WTC11 (cell line): ENCODE measurements at regions not wholly inside any gene's neighbourhood (a gene's known extent, or its start where the extent isn't known, plus 50 kb on each side); places are given as distances from the start of the nearest gene placed in this dataset.

Source experiments
- ATAC-seq: fragments of 200-7000 bp; cut with Tn5 transposase; 2 replicates; pipeline ENCODE4 v1.10.0; 2021; ENCODE audit warnings: mild to moderate bottlenecking, moderate library complexity
- CTCF ChIA-PET: fragments of 300-600 bp; sonication (Branson Sonifier 250); formaldehyde crosslinking; loops from one replicate; lab custom pipeline; 2021; ENCODE audit warnings: antibody characterized with exemption; lab: Charles Lee
- POLR2A ChIA-PET: fragments of 350-600 bp; sonication (Branson Sonifier 250); formaldehyde crosslinking; loops from one replicate; lab custom pipeline; 2021; ENCODE audit warnings: antibody characterized with exemption; lab: Charles Lee
- DNase-seq: peaks from one replicate; pipeline ENCODE4 v3.0.0; 2021; ENCODE audit warnings: low spot score
- H3K27ac Mint-ChIP-seq: 2 replicates; pipeline ENCODE4 v1.8.0; 2021; ENCODE audit warnings: mixed read lengths
- H3K27me3 Mint-ChIP-seq: 2 replicates; pipeline ENCODE4 v1.8.0; 2021; ENCODE audit warnings: low read depth, mild to moderate bottlenecking, moderate library complexity, mixed read lengths
- H3K36me3 Mint-ChIP-seq: 2 replicates; pipeline ENCODE4 v1.8.0; 2021; ENCODE audit warnings: mixed read lengths
- H3K4me1 Mint-ChIP-seq: 2 replicates; pipeline ENCODE4 v1.8.0; 2022; ENCODE audit warnings: mixed read lengths
- H3K4me3 Mint-ChIP-seq: 2 replicates; pipeline ENCODE4 v1.8.0; 2021; ENCODE audit warnings: mild to moderate bottlenecking, moderate library complexity, mixed read lengths
- H3K9me3 Mint-ChIP-seq: 2 replicates; pipeline ENCODE4 v1.8.0; 2021; ENCODE audit warnings: mixed read lengths
- ATF1 ChIP-seq: sonication (generic); formaldehyde crosslinking; IDR thresholded peaks from 2 replicates; pipeline ENCODE4 v1.8.1; 2023; ENCODE audit warnings: mild to moderate bottlenecking, moderate library complexity, missing genetic modification reagents
- CREB1 ChIP-seq: sonication (generic); formaldehyde crosslinking; IDR thresholded peaks from 2 replicates; pipeline ENCODE4 v1.8.0; 2023; ENCODE audit warnings: mild to moderate bottlenecking, missing genetic modification reagents
- ETV6 ChIP-seq: sonication (generic); formaldehyde crosslinking; IDR thresholded peaks from 2 replicates; pipeline ENCODE4 v1.8.1; 2022; ENCODE audit warnings: mild to moderate bottlenecking, missing genetic modification reagents
- IRF2 ChIP-seq: sonication (generic); formaldehyde crosslinking; IDR thresholded peaks from 2 replicates; pipeline ENCODE4 v1.8.0; 2022; ENCODE audit warnings: low read depth, missing genetic modification reagents, borderline replicate concordance
- MYBL2 ChIP-seq: sonication (generic); formaldehyde crosslinking; IDR thresholded peaks from 2 replicates; pipeline ENCODE4 v1.8.1; 2023; ENCODE audit warnings: mild to moderate bottlenecking, moderate library complexity, missing genetic modification reagents
- NFATC4 ChIP-seq: fragments of 250-450 bp; sonication (Bioruptor Pico); IDR thresholded peaks from 2 replicates; pipeline ENCODE4 v1.9.0; 2021; ENCODE audit warnings: mild to moderate bottlenecking
- NFE2L1 ChIP-seq: sonication (generic); formaldehyde crosslinking; IDR thresholded peaks from 2 replicates; pipeline ENCODE4 v1.8.1; 2023; ENCODE audit warnings: missing genetic modification reagents
- NR2C2 ChIP-seq: sonication (generic); formaldehyde crosslinking; IDR thresholded peaks from 2 replicates; pipeline ENCODE4 v1.8.0; 2022; ENCODE audit warnings: mild to moderate bottlenecking, missing genetic modification reagents
- NR3C1 ChIP-seq: sonication (generic); formaldehyde crosslinking; conservative IDR thresholded peaks from 2 replicates; pipeline ENCODE4 v1.8.1; 2023; ENCODE audit warnings: low read depth, mild to moderate bottlenecking, missing genetic modification reagents
- ZNF232 ChIP-seq: sonication (generic); formaldehyde crosslinking; IDR thresholded peaks from 2 replicates; pipeline ENCODE4 v1.8.0; 2022; ENCODE audit warnings: mild to moderate bottlenecking, missing genetic modification reagents
- TF ChIP-seq, protein P1 (sequence below): sonication (generic); formaldehyde crosslinking; IDR thresholded peaks from 2 replicates; pipeline ENCODE4 v1.8.0; 2022; ENCODE audit warnings: mild to moderate bottlenecking, missing genetic modification reagents
- TF ChIP-seq, protein P2 (sequence below): sonication (generic); formaldehyde crosslinking; IDR thresholded peaks from 2 replicates; pipeline ENCODE4 v1.8.0; 2022; ENCODE audit warnings: mild to moderate bottlenecking, missing genetic modification reagents
- TF ChIP-seq, protein P3 (sequence below): sonication (generic); formaldehyde crosslinking; IDR thresholded peaks from 2 replicates; pipeline ENCODE4 v1.8.0; 2023; ENCODE audit warnings: mild to moderate bottlenecking, missing genetic modification reagents
- TF ChIP-seq, protein P4 (sequence below): sonication (generic); formaldehyde crosslinking; IDR thresholded peaks from 2 replicates; pipeline ENCODE4 v1.8.1; 2023; ENCODE audit warnings: mild to moderate bottlenecking, missing genetic modification reagents
- TF ChIP-seq, protein P5 (sequence below): fragments of 250-450 bp; sonication (Bioruptor Pico); IDR thresholded peaks from 2 replicates; pipeline ENCODE4 v1.9.0; 2021; ENCODE audit warnings: mild to moderate bottlenecking
- TF ChIP-seq, protein P6 (sequence below): sonication (generic); formaldehyde crosslinking; IDR thresholded peaks from 2 replicates; pipeline ENCODE4 v1.8.1; 2022; ENCODE audit warnings: low read depth, missing genetic modification reagents, borderline replicate concordance
- TF ChIP-seq, protein P7 (sequence below): sonication (generic); formaldehyde crosslinking; IDR thresholded peaks from 2 replicates; pipeline ENCODE4 v1.8.1; 2022; ENCODE audit warnings: mild to moderate bottlenecking, missing genetic modification reagents, moderate library complexity, borderline replicate concordance
- TF ChIP-seq, protein P8 (sequence below): fragments of 250-450 bp; sonication (Bioruptor Pico); IDR thresholded peaks from 2 replicates; pipeline ENCODE4 v1.9.0; 2021; ENCODE audit warnings: moderate library complexity, mild to moderate bottlenecking, inconsistent platforms, borderline replicate concordance

DNA sequence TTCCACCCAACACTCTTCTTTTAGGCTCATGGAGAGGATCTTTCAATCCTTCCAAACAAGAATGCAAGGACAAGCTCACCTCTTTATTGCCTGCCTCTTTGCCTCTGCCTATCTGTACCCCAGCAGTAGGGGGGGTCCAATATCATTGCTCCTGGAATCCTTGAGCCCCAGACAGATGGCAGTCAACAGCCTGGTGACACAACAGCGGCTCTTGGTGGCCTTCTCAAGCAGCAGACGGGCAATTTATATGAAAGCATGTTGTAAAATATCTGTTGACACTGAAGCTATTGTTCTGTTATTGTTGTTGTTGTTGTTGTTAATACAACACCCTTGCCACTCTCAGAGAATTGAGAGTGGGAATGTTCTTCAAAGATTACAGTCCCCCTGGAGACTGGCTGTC lies 480.0 kb upstream of the CADM1 start:
- ATAC-seq (no peak), DNase-seq (no peak)
- TF ChIP-seq, protein P1, sequence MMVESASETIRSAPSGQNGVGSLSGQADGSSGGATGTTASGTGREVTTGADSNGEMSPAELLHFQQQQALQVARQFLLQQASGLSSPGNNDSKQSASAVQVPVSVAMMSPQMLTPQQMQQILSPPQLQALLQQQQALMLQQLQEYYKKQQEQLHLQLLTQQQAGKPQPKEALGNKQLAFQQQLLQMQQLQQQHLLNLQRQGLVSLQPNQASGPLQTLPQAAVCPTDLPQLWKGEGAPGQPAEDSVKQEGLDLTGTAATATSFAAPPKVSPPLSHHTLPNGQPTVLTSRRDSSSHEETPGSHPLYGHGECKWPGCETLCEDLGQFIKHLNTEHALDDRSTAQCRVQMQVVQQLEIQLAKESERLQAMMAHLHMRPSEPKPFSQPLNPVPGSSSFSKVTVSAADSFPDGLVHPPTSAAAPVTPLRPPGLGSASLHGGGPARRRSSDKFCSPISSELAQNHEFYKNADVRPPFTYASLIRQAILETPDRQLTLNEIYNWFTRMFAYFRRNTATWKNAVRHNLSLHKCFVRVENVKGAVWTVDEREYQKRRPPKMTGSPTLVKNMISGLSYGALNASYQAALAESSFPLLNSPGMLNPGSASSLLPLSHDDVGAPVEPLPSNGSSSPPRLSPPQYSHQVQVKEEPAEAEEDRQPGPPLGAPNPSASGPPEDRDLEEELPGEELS (CRISPR knock-in tag), result no peak
- TF ChIP-seq IRF2 (CRISPR knock-in tag), result no peak
- TF ChIP-seq, protein P2, sequence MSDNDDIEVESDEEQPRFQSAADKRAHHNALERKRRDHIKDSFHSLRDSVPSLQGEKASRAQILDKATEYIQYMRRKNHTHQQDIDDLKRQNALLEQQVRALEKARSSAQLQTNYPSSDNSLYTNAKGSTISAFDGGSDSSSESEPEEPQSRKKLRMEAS (CRISPR knock-in tag), result no peak
- no peak for TF ChIP-seq NFATC4 (CRISPR knock-in tag)
- TF ChIP-seq, protein P3, sequence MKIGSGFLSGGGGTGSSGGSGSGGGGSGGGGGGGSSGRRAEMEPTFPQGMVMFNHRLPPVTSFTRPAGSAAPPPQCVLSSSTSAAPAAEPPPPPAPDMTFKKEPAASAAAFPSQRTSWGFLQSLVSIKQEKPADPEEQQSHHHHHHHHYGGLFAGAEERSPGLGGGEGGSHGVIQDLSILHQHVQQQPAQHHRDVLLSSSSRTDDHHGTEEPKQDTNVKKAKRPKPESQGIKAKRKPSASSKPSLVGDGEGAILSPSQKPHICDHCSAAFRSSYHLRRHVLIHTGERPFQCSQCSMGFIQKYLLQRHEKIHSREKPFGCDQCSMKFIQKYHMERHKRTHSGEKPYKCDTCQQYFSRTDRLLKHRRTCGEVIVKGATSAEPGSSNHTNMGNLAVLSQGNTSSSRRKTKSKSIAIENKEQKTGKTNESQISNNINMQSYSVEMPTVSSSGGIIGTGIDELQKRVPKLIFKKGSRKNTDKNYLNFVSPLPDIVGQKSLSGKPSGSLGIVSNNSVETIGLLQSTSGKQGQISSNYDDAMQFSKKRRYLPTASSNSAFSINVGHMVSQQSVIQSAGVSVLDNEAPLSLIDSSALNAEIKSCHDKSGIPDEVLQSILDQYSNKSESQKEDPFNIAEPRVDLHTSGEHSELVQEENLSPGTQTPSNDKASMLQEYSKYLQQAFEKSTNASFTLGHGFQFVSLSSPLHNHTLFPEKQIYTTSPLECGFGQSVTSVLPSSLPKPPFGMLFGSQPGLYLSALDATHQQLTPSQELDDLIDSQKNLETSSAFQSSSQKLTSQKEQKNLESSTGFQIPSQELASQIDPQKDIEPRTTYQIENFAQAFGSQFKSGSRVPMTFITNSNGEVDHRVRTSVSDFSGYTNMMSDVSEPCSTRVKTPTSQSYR, result no peak
- no peak for TF ChIP-seq CREB1 (CRISPR knock-in tag)
- TF ChIP-seq, protein P4, sequence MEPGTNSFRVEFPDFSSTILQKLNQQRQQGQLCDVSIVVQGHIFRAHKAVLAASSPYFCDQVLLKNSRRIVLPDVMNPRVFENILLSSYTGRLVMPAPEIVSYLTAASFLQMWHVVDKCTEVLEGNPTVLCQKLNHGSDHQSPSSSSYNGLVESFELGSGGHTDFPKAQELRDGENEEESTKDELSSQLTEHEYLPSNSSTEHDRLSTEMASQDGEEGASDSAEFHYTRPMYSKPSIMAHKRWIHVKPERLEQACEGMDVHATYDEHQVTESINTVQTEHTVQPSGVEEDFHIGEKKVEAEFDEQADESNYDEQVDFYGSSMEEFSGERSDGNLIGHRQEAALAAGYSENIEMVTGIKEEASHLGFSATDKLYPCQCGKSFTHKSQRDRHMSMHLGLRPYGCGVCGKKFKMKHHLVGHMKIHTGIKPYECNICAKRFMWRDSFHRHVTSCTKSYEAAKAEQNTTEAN, result no peak
- TF ChIP-seq, protein P5, sequence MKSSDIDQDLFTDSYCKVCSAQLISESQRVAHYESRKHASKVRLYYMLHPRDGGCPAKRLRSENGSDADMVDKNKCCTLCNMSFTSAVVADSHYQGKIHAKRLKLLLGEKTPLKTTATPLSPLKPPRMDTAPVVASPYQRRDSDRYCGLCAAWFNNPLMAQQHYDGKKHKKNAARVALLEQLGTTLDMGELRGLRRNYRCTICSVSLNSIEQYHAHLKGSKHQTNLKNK (CRISPR knock-in tag), result no peak
- TF ChIP-seq, protein P6, sequence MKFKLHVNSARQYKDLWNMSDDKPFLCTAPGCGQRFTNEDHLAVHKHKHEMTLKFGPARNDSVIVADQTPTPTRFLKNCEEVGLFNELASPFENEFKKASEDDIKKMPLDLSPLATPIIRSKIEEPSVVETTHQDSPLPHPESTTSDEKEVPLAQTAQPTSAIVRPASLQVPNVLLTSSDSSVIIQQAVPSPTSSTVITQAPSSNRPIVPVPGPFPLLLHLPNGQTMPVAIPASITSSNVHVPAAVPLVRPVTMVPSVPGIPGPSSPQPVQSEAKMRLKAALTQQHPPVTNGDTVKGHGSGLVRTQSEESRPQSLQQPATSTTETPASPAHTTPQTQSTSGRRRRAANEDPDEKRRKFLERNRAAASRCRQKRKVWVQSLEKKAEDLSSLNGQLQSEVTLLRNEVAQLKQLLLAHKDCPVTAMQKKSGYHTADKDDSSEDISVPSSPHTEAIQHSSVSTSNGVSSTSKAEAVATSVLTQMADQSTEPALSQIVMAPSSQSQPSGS (CRISPR knock-in tag), result no peak
- no peak for TF ChIP-seq ATF1
- TF ChIP-seq NFE2L1, result no peak
- TF ChIP-seq, protein P7, sequence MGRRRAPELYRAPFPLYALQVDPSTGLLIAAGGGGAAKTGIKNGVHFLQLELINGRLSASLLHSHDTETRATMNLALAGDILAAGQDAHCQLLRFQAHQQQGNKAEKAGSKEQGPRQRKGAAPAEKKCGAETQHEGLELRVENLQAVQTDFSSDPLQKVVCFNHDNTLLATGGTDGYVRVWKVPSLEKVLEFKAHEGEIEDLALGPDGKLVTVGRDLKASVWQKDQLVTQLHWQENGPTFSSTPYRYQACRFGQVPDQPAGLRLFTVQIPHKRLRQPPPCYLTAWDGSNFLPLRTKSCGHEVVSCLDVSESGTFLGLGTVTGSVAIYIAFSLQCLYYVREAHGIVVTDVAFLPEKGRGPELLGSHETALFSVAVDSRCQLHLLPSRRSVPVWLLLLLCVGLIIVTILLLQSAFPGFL (CRISPR knock-in tag), result no peak
- TF ChIP-seq MYBL2 (CRISPR knock-in tag), result no peak
- TF ChIP-seq NR2C2 (CRISPR knock-in tag), result no peak
- TF ChIP-seq, protein P8, sequence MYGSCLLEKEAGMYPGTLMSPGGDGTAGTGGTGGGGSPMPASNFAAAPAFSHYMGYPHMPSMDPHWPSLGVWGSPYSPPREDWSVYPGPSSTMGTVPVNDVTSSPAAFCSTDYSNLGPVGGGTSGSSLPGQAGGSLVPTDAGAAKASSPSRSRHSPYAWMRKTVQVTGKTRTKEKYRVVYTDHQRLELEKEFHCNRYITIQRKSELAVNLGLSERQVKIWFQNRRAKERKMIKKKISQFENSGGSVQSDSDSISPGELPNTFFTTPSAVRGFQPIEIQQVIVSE, result no peak
- TF ChIP-seq ZNF232 (CRISPR knock-in tag), result no peak
- TF ChIP-seq ETV6 (CRISPR knock-in tag), result no peak
- TF ChIP-seq NR3C1 (CRISPR knock-in tag), result no peak
- peaks cover 5% of the 10 kb centered on the region for H3K4me1 Mint-ChIP-seq
- ChIA-PET CTCF (no interaction called here), POLR2A (no interaction called here)
- H3K9me3 Mint-ChIP-seq, result no peaks in the 10 kb centered on the region
- no peak overlapping the region for H3K27ac Mint-ChIP-seq
- H3K36me3 Mint-ChIP-seq, result no peaks in the 10 kb centered on the region
- H3K27me3 Mint-ChIP-seq, result peaks cover 14% of the 10 kb centered on the region
- no peak overlapping the region for H3K4me3 Mint-ChIP-seq
